H9 (cell line): ENCODE measurements at regions not wholly inside any gene's neighbourhood (a gene's known extent, or its start where the extent isn't known, plus 50 kb on each side); places are given as distances from the start of the nearest gene placed in this dataset.

Source experiments
- DNase-seq: peaks from one replicate; pipeline ENCODE4 v3.0.0-alpha.2; 2017
- H2AFZ ChIP-seq: one replicate; pipeline ENCODE4 v1.6.1; 2013; ENCODE audit warnings: mild to moderate bottlenecking, low read length, control low read depth, moderate library complexity
- H2AK5ac ChIP-seq: 2 replicates; pipeline ENCODE4 v1.6.1; 2013; ENCODE audit warnings: low read length, control low read depth, mixed read lengths; ENCODE audit not compliant: insufficient read length
- H2BK120ac ChIP-seq: one replicate; pipeline ENCODE4 v1.6.1; 2013; ENCODE audit warnings: low read depth, mild to moderate bottlenecking, low read length, control low read depth, inconsistent platforms; ENCODE audit not compliant: poor library complexity, severe bottlenecking
- H2BK12ac ChIP-seq: 2 replicates; pipeline ENCODE4 v1.6.1; 2013; ENCODE audit warnings: low read length, control low read depth, mixed read lengths, low read depth; ENCODE audit not compliant: insufficient read length
- H2BK15ac ChIP-seq: 2 replicates; pipeline ENCODE4 v1.6.1; 2013; ENCODE audit warnings: low read depth, low read length, control low read depth
- H2BK20ac ChIP-seq: one replicate; pipeline ENCODE4 v1.6.1; 2013; ENCODE audit warnings: low read depth, mild to moderate bottlenecking, low read length, control low read depth, inconsistent platforms; ENCODE audit not compliant: poor library complexity, severe bottlenecking
- H2BK5ac ChIP-seq: 2 replicates; pipeline ENCODE4 v1.6.1; 2013; ENCODE audit warnings: low read length, control low read depth, mixed read lengths; ENCODE audit not compliant: insufficient read length
- H3K14ac ChIP-seq: 2 replicates; pipeline ENCODE4 v1.6.1; 2013; ENCODE audit warnings: low read length, control low read depth; ENCODE audit not compliant: insufficient read depth
- H3K18ac ChIP-seq: 2 replicates; pipeline ENCODE4 v1.6.1; 2013; ENCODE audit warnings: low read depth, mild to moderate bottlenecking, mixed read lengths, low read length, control low read depth; ENCODE audit not compliant: insufficient read length
- H3K23ac ChIP-seq: 2 replicates; pipeline ENCODE4 v1.6.1; 2013; ENCODE audit warnings: low read length, control low read depth, mixed read lengths, low read depth; ENCODE audit not compliant: insufficient read length
- H3K23me2 ChIP-seq: 2 replicates; pipeline ENCODE4 v1.6.1; 2013; ENCODE audit warnings: low read depth, mild to moderate bottlenecking, mixed read lengths, low read length, control low read depth; ENCODE audit not compliant: insufficient read length, poor library complexity, severe bottlenecking
- H3K27ac ChIP-seq: 2 replicates; pipeline ENCODE4 v1.5.1; 2013; ENCODE audit warnings: low read length, control low read depth, mixed read lengths, low read depth; ENCODE audit not compliant: insufficient read length
- H3K27me3 ChIP-seq: 2 replicates; pipeline ENCODE4 v1.6.1; 2013; ENCODE audit warnings: low read length, control low read depth, inconsistent platforms; ENCODE audit not compliant: insufficient read depth
- H3K4ac ChIP-seq: 2 replicates; pipeline ENCODE4 v1.6.1; 2013; ENCODE audit warnings: low read depth, mild to moderate bottlenecking, control low read depth, inconsistent platforms, low read length, moderate library complexity
- H3K4me1 ChIP-seq: 2 replicates; pipeline ENCODE4 v1.6.1; 2013; ENCODE audit warnings: low read length, control low read depth, inconsistent platforms; ENCODE audit not compliant: insufficient read depth
- H3K4me2 ChIP-seq: 2 replicates; pipeline ENCODE4 v1.6.1; 2013; ENCODE audit warnings: low read length, control low read depth, mixed read lengths; ENCODE audit not compliant: insufficient read length, insufficient read depth
- H3K56ac ChIP-seq: 2 replicates; pipeline ENCODE4 v1.6.1; 2013; ENCODE audit warnings: low read depth, mild to moderate bottlenecking, mixed read lengths, low read length, control low read depth; ENCODE audit not compliant: insufficient read length
- H3K79me1 ChIP-seq: 2 replicates; pipeline ENCODE4 v1.6.1; 2013; ENCODE audit warnings: low read depth, mild to moderate bottlenecking, moderate library complexity, low read length, control low read depth, inconsistent platforms; ENCODE audit not compliant: insufficient read depth, poor library complexity, severe bottlenecking
- H3K79me2 ChIP-seq: 2 replicates; pipeline ENCODE4 v1.6.1; 2013; ENCODE audit warnings: low read length, control low read depth, inconsistent platforms; ENCODE audit not compliant: insufficient read depth
- H3K9ac ChIP-seq: 2 replicates; pipeline ENCODE4 v1.6.1; 2013; ENCODE audit warnings: low read length, control low read depth, mixed read lengths; ENCODE audit not compliant: insufficient read length; ENCODE audit errors: extremely low read depth
- H3K9me3 ChIP-seq: one replicate; pipeline ENCODE4 v1.6.1; 2013; ENCODE audit warnings: low read depth, low read length, inconsistent platforms; ENCODE audit not compliant: control insufficient read depth
- H3T11ph ChIP-seq: one replicate; pipeline ENCODE4 v1.6.1; 2013; ENCODE audit warnings: mild to moderate bottlenecking, low read length, control low read depth, inconsistent platforms
- H4K20me1 ChIP-seq: one replicate; pipeline ENCODE4 v1.6.1; 2013; ENCODE audit not compliant: control insufficient read depth, insufficient read length, insufficient read depth
- H4K5ac ChIP-seq: 2 replicates; pipeline ENCODE4 v1.6.1; 2013; ENCODE audit warnings: low read depth, mild to moderate bottlenecking, mixed read lengths, low read length, control low read depth; ENCODE audit not compliant: insufficient read length
- H4K8ac ChIP-seq: replicated peaks from 2 replicates; pipeline ENCODE4 v1.6.1; 2013; ENCODE audit warnings: low read length, control low read depth, mixed read lengths, low read depth; ENCODE audit not compliant: insufficient read length
- H4K91ac ChIP-seq: 2 replicates; pipeline ENCODE4 v1.6.1; 2013; ENCODE audit warnings: low read depth, mild to moderate bottlenecking, moderate library complexity, mixed read lengths, low read length, control low read depth; ENCODE audit not compliant: insufficient read length
- H3K27ac Mint-ChIP-seq, 3 experiments: 2 replicates in 2 of 3; 3 replicates in 1 of 3; pipeline ENCODE4 v1.8.0; 2020 to 2021; ENCODE audit warnings: mixed read lengths in 3 of 3, mild to moderate bottlenecking in 1 of 3, moderate library complexity in 1 of 3
- H3K27me3 Mint-ChIP-seq: 2 replicates; pipeline ENCODE4 v1.8.0; 2021; ENCODE audit warnings: low read depth, mild to moderate bottlenecking, moderate library complexity, mixed read lengths
- H3K36me3 Mint-ChIP-seq, 3 experiments: 2 replicates in 2 of 3; 3 replicates in 1 of 3; pipeline ENCODE4 v1.8.0; 2020 to 2021; ENCODE audit warnings: low read depth in 3 of 3, mixed read lengths in 3 of 3; ENCODE audit not compliant: insufficient read depth in 1 of 3
- H3K4me1 Mint-ChIP-seq, 2 experiments: 2 replicates each; pipeline ENCODE4 v1.8.0; 2020; ENCODE audit warnings: mixed read lengths in 2 of 2
- H3K4me3 Mint-ChIP-seq, 2 experiments: 2 replicates in 1 of 2; 3 replicates in 1 of 2; pipeline ENCODE4 v1.8.0; 2020 to 2021; ENCODE audit warnings: mild to moderate bottlenecking in 2 of 2, mixed read lengths in 2 of 2, moderate library complexity in 1 of 2
- H3K9me3 Mint-ChIP-seq, 2 experiments: 2 replicates in 1 of 2; 3 replicates in 1 of 2; pipeline ENCODE4 v1.8.0; 2020; ENCODE audit warnings: mild to moderate bottlenecking in 2 of 2, mixed read lengths in 2 of 2, moderate library complexity in 1 of 2
- WGBS: extraction: QIAGEN DNeasy Blood & Tissue Kit; methylation state at CpG from one replicate; pipeline ENCODE4 v1.1.7; 2013; ENCODE audit warnings: missing lambda C conversion rate, low lambda C conversion rate, mixed read lengths; ENCODE audit not compliant: insufficient read length; ENCODE audit errors: extremely low coverage; 5-methylcytosine and 5-hydroxymethylcytosine counted together
- TF ChIP-seq, protein P1 (sequence below): fragments of 200-600 bp; sonication (generic); conservative IDR thresholded peaks from 3 replicates; pipeline ENCODE4 v1.8.0; 2021; ENCODE audit warnings: antibody characterized with exemption, mild to moderate bottlenecking

DNA sequence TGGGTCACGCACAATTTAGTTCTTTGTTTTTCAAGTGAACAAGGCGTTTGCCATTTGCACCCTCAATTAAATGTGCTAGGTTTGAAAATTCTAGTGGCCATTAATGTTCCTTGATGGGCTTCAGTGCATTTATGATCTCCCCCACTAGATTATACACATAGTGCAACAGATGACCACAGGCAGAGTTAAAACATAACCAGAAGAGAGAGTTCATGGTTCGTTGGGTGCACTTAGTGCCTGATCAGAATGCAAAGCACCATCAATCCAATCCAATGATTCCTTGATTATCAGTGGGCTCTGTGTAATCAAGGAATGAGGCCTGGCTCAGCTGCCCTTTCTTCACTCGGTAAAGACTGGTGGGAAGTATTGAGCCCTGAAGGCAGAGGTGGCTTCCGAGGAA, 334.5 kb downstream of the PRDM2 start:
- Histone ChIP-seq H3K9ac (no peak overlapping the region), H2BK12ac (no peak overlapping the region), H3K56ac (no peak overlapping the region), H3K79me2 (no peaks in the 10 kb centered on the region), H4K20me1 (no peaks in the 10 kb centered on the region), H3K27ac (no peak overlapping the region), H3K79me1 (no peaks in the 10 kb centered on the region), H4K8ac (no peak overlapping the region), H3K4me2 (no peak overlapping the region), H2AK5ac (no peak overlapping the region), H2BK5ac (no peak overlapping the region), H3K23ac (no peak overlapping the region), H2BK15ac (no peak overlapping the region), H4K5ac (no peak overlapping the region), H2BK20ac (no peak overlapping the region), H3K27me3 (no peaks in the 10 kb centered on the region), H2AFZ (no peak overlapping the region), H3K9me3 (peaks cover 6% of the 10 kb centered on the region), H3K4me1 (no peaks in the 10 kb centered on the region), H3K4ac (no peak overlapping the region), H3K18ac (no peak overlapping the region), H2BK120ac (no peak overlapping the region), H4K91ac (no peak overlapping the region), H3T11ph (no peak overlapping the region), H3K14ac (no peak overlapping the region), H3K23me2 (no peaks in the 10 kb centered on the region)
- WGBS: no CpG with 5 or more reads among the region's 5 CpGs
- H3K4me3 Mint-ChIP-seq: no peak overlapping the region
- peaks cover 19% of the 10 kb centered on the region; the same call in 1 of the 2 replicates for H3K27me3 Mint-ChIP-seq
- TF ChIP-seq, protein P1, sequence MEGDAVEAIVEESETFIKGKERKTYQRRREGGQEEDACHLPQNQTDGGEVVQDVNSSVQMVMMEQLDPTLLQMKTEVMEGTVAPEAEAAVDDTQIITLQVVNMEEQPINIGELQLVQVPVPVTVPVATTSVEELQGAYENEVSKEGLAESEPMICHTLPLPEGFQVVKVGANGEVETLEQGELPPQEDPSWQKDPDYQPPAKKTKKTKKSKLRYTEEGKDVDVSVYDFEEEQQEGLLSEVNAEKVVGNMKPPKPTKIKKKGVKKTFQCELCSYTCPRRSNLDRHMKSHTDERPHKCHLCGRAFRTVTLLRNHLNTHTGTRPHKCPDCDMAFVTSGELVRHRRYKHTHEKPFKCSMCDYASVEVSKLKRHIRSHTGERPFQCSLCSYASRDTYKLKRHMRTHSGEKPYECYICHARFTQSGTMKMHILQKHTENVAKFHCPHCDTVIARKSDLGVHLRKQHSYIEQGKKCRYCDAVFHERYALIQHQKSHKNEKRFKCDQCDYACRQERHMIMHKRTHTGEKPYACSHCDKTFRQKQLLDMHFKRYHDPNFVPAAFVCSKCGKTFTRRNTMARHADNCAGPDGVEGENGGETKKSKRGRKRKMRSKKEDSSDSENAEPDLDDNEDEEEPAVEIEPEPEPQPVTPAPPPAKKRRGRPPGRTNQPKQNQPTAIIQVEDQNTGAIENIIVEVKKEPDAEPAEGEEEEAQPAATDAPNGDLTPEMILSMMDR: no peak
- H3K9me3 Mint-ChIP-seq: peaks cover 14% of the 10 kb centered on the region in 2 experiments; a peak in 4 of 5 replicates
- no peak for DNase-seq
- H3K36me3 Mint-ChIP-seq: peaks cover 2 to 4% (median 4%) of the 10 kb centered on the region in 3 experiments; a peak in 4 of 7 replicates
- no peak overlapping the region for H3K27ac Mint-ChIP-seq
- H3K4me1 Mint-ChIP-seq: no peaks in the 10 kb centered on the region
